HL-60 (cell line): ENCODE measurements at regions not wholly inside any gene's neighbourhood (a gene's known extent, or its start where the extent isn't known, plus 50 kb on each side); places are given as distances from the start of the nearest gene placed in this dataset.
"Not testable (repeated sequence)": the region's sequence is repeated elsewhere in the genome, so short reads cannot be mapped to it uniquely, and the experiment has no call there.

Experiments used
- DNase-seq, 2 experiments: peaks; one replicate each; pipeline ENCODE4 v3.0.0-alpha.2; 2010 to 2020; ENCODE audit warnings: low read depth in 1 of 2, low spot score in 1 of 2
- H3K27ac ChIP-seq: fragments of 250-450 bp; sonication (Bioruptor Pico); replicated peaks from 2 replicates; pipeline ENCODE4 v1.5.1; 2020; ENCODE audit warnings: mild to moderate bottlenecking, moderate library complexity
- H3K27me3 ChIP-seq: fragments of 250-450 bp; sonication (Bioruptor Pico); 2 replicates; pipeline ENCODE4 v1.5.1; 2021; ENCODE audit warnings: mild to moderate bottlenecking, moderate library complexity; ENCODE audit not compliant: insufficient read depth, poor library complexity, severe bottlenecking
- H3K4me3 ChIP-seq: replicated peaks from 2 replicates; pipeline ENCODE4 v1.5.1; 2011; ENCODE audit warnings: mild to moderate bottlenecking, control low read depth, low read length; ENCODE audit not compliant: insufficient read depth
- GABPA ChIP-seq: IDR thresholded peaks from 2 replicates; pipeline ENCODE4 v1.6.1; 2012; ENCODE audit warnings: low read depth
- POLR2AphosphoS5 ChIP-seq: IDR thresholded peaks from 2 replicates; pipeline ENCODE4 v1.6.1; 2012; ENCODE audit warnings: low read depth
- SPI1 ChIP-seq: IDR thresholded peaks from 2 replicates; pipeline ENCODE4 v1.6.1; 2012; ENCODE audit warnings: low read depth, mild to moderate bottlenecking, borderline replicate concordance
- TF ChIP-seq, protein P1 (sequence below): IDR thresholded peaks from 2 replicates; pipeline ENCODE4 v1.6.1; 2012; ENCODE audit warnings: low read depth; ENCODE audit not compliant: insufficient replicate concordance
- TF ChIP-seq, protein P2 (sequence below): IDR thresholded peaks from one replicate; pipeline ENCODE4 v1.5.1; 2011; ENCODE audit warnings: low read length, control low read depth, inconsistent platforms; ENCODE audit not compliant: insufficient read depth

DNA sequence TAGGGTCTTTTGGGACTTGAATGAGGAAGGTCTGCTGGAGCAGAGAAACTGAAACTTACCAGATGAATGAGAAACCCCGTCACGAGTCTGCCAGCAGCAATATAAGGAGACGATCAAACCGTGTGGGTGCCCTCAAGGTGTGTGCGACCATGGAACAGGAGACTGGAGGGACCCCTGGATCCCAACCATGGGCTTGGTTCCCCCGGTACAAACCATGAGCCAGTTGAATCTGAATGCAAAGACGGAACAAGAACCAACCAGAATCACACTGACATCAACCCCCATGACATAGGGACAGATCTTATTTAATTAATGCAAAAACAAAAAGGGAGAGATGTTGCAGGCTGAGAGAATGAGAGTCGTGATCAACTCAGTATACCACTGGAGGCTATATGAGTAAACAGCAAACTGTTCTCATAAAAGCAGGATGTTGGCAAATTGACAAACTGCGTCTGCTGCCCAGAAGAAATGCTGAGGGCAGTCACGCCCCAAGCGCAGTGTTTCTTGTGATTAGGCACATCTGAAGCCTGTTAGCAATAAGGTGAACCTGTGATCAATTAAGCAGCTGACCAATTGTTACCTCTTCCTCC is 475.5 kb upstream of the ACO1 start:
- TF ChIP-seq, protein P1, sequence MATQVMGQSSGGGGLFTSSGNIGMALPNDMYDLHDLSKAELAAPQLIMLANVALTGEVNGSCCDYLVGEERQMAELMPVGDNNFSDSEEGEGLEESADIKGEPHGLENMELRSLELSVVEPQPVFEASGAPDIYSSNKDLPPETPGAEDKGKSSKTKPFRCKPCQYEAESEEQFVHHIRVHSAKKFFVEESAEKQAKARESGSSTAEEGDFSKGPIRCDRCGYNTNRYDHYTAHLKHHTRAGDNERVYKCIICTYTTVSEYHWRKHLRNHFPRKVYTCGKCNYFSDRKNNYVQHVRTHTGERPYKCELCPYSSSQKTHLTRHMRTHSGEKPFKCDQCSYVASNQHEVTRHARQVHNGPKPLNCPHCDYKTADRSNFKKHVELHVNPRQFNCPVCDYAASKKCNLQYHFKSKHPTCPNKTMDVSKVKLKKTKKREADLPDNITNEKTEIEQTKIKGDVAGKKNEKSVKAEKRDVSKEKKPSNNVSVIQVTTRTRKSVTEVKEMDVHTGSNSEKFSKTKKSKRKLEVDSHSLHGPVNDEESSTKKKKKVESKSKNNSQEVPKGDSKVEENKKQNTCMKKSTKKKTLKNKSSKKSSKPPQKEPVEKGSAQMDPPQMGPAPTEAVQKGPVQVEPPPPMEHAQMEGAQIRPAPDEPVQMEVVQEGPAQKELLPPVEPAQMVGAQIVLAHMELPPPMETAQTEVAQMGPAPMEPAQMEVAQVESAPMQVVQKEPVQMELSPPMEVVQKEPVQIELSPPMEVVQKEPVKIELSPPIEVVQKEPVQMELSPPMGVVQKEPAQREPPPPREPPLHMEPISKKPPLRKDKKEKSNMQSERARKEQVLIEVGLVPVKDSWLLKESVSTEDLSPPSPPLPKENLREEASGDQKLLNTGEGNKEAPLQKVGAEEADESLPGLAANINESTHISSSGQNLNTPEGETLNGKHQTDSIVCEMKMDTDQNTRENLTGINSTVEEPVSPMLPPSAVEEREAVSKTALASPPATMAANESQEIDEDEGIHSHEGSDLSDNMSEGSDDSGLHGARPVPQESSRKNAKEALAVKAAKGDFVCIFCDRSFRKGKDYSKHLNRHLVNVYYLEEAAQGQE = no peak
- TF ChIP-seq SPI1 = no peak
- H3K27me3 ChIP-seq = no peaks in the 10 kb centered on the region
- H3K4me3 ChIP-seq = no peak overlapping the region
- DNase-seq = no peak
- no peak overlapping the region for H3K27ac ChIP-seq

DNA sequence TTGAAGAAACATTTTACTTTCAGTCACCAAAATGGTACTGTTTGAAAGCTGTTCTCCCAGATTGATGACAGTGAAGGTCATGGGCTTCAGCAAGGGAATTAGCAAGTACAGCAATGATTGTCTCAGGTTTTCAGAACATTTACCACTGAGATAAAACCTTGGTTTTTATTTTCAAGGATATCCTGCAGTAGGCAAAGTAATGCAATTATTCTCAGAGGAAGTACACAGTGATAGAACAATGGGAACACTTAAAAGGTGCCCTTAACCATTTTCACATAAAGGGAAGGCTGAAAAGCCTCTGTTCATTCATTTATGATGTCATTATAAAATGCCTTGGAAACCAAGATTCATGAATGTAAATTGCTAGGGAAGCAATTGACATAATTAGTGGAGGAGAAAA is 471.8 kb upstream of the ACO1 start:
- Histone ChIP-seq H3K27ac (no peak overlapping the region), H3K27me3 (no peaks in the 10 kb centered on the region), H3K4me3 (no peak overlapping the region)
- no peak for DNase-seq
- TF ChIP-seq POLR2AphosphoS5 = no peak
- TF ChIP-seq, protein P1 = no peak

DNA sequence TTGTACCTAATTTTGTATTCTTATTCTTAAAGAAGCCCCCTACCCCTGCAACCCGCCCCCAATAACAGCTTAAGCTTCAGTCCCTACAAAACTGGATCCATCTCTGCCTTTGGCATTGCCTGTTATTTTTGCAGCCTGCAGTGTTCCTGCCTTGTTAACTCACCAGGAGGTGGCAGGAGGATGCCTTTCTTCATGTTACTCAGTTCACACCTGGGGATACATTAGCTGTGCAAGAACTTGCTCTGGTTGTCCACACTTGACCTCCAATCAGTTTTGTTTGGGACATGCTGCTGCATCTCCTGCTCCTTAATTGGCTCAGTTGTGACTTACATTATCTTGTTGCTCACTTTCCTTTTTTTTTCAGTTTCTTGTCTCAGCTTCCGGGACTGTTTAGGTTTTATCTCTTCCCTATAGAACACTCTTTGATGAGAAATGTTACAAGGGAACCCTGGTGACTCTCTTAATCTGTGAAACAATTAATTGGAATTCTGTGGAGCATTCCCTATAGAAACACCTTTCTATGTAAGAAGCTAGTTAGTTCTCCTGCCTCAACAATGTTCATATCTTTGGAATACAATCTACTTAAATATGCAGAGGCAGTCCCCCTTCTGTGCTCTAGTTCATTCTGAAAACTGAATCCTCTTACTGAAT is 467.7 kb upstream of the ACO1 start:
- no peaks in the 10 kb centered on the region for H3K27me3 ChIP-seq
- TF ChIP-seq SPI1 = no peak
- no peak for TF ChIP-seq POLR2AphosphoS5
- H3K27ac ChIP-seq = no peak overlapping the region
- H3K4me3 ChIP-seq = no peak overlapping the region
- no peak for DNase-seq

DNA sequence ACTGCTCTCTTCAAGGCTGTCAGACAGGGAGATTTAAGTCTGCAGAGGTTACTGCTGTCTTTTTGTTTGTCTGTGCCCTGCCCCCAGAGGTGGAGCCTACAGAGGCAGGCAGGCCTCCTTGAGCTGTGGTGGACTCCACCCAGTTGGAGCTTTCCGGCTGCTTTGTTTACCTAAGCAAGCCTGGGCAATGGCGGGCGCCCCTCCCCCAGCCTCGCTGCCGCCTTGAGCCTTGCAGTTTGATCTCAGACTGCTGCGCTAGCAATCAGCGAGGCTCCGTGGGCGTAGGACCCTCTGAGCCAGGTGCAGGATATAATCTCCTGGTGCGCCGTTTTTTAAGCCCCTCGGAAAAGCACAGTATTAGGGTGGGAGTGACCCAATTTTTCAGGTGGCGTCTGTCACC is 446.7 kb upstream of the ACO1 start:
- not testable (repeated sequence) for H3K4me3 ChIP-seq, H3K27ac ChIP-seq, DNase-seq, H3K27me3 ChIP-seq

DNA sequence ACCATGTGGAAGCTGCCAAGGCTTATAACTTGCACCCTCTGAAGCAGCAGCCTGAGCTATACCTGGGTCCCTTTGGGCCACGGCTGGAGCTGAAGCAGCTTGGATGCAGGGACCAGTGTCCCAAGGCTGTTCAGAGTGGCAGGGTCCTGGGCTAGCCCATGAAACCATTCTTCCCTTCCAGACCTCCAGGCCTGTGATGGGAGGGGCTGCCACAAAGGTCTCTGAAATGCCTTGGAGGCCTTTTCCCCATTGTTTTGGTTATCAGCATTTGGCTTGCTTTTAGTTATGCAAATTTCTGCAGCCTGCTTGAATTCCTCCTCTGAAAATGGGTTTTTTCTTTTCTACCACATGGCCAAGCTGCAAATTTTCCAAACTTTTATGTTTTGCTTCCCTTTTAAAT is 433.7 kb upstream of the ACO1 start:
- Histone ChIP-seq H3K4me3 (no peak overlapping the region), H3K27me3 (no peaks in the 10 kb centered on the region), H3K27ac (no peak overlapping the region)
- DNase-seq = no peak
- no peak for TF ChIP-seq GABPA
- TF ChIP-seq SPI1 = no peak

DNA sequence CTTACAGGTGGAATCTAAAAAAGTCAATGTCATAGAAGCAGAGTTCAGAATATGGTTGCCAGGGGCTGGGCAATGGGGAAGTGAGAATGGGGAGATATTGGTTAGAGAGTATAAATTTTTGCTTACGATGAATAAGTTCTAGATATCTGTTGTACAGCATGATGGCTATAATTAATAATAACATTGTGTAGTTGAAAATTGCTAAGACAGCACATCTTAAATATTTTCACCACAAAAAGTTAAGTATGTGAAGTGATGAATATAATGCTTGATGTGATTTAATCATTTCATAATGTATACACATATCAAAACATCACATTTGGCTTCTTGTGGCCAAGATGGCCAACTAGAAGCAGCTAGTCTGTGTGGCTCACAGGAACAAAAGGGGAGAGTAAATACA is 425.9 kb upstream of the ACO1 start:
- Histone ChIP-seq H3K4me3 (no peak overlapping the region), H3K27ac (no peak overlapping the region), H3K27me3 (no peaks in the 10 kb centered on the region)
- TF ChIP-seq POLR2AphosphoS5 (no peak), SPI1 (no peak), GABPA (no peak)
- TF ChIP-seq, protein P2, sequence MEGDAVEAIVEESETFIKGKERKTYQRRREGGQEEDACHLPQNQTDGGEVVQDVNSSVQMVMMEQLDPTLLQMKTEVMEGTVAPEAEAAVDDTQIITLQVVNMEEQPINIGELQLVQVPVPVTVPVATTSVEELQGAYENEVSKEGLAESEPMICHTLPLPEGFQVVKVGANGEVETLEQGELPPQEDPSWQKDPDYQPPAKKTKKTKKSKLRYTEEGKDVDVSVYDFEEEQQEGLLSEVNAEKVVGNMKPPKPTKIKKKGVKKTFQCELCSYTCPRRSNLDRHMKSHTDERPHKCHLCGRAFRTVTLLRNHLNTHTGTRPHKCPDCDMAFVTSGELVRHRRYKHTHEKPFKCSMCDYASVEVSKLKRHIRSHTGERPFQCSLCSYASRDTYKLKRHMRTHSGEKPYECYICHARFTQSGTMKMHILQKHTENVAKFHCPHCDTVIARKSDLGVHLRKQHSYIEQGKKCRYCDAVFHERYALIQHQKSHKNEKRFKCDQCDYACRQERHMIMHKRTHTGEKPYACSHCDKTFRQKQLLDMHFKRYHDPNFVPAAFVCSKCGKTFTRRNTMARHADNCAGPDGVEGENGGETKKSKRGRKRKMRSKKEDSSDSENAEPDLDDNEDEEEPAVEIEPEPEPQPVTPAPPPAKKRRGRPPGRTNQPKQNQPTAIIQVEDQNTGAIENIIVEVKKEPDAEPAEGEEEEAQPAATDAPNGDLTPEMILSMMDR = no peak
- TF ChIP-seq, protein P1 = no peak
- DNase-seq = no peak
